Stimulated activated CD4-positive, alpha-beta T cell treated with anti-CD3 and anti-CD28 coated beads, Interleukin-4, amount 100 ng/mL, for 48 hours (primary cell): ENCODE measurements at regions not wholly inside any gene's neighbourhood (a gene's known extent, or its start where the extent isn't known, plus 50 kb on each side); places are given as distances from the start of the nearest gene placed in this dataset.
"Not testable (repeated sequence)": the region's sequence is repeated elsewhere in the genome, so short reads cannot be mapped to it uniquely, and the experiment has no call there.

Experiments
- DNase-seq, 2 donors: peaks; one replicate each; pipeline ENCODE4 v3.0.0-alpha.2; 2020; ENCODE audit warnings: low read depth in 2 of 2

- not testable (repeated sequence) for DNase-seq
Measured at GRCh38 chr1:83474946-83475345, 524.0 kb downstream of the TTLL7 start.

GRCh38 chr1:83473986-83474385 lies 524.9 kb downstream of the TTLL7 start:
- not testable (repeated sequence) for DNase-seq

- DNase-seq: not testable (repeated sequence)
Measured at GRCh38 chr1:83472066-83472465, 526.9 kb downstream of the TTLL7 start.

- DNase-seq: not testable (repeated sequence)
Measured at GRCh38 chr1:83471272-83471671, 527.7 kb downstream of the TTLL7 start.

GRCh38 chr1:83468336-83468735 lies 530.6 kb downstream of the TTLL7 start:
- not testable (repeated sequence) for DNase-seq

GRCh38 chr1:83457735-83458248 lies 541.1 kb downstream of the TTLL7 start:
- DNase-seq: not testable (repeated sequence)

GRCh38 chr1:83457281-83457680 lies 541.7 kb downstream of the TTLL7 start:
- DNase-seq: not testable (repeated sequence)

- not testable (repeated sequence) for DNase-seq
Measured at GRCh38 chr1:83455753-83456152, 543.2 kb downstream of the TTLL7 start.

GRCh38 chr1:83445873-83446272 lies 553.1 kb downstream of the TTLL7 start:
- DNase-seq: not testable (repeated sequence)

GRCh38 chr1:83442412-83442811 lies 556.5 kb downstream of the TTLL7 start:
- DNase-seq: not testable (repeated sequence)

- not testable (repeated sequence) for DNase-seq
Measured at GRCh38 chr1:83440586-83440985, 558.3 kb downstream of the TTLL7 start.

GRCh38 chr1:83440021-83440420 lies 558.9 kb downstream of the TTLL7 start:
- not testable (repeated sequence) for DNase-seq

GRCh38 chr1:83438316-83438715 lies 560.6 kb downstream of the TTLL7 start:
- not testable (repeated sequence) for DNase-seq

- not testable (repeated sequence) for DNase-seq
Measured at GRCh38 chr1:83435336-83435735, 563.6 kb downstream of the TTLL7 start.

- not testable (repeated sequence) for DNase-seq
Measured at GRCh38 chr1:83427566-83427965, 571.4 kb downstream of the TTLL7 start.

GRCh38 chr1:83423382-83423781 lies 575.5 kb downstream of the TTLL7 start:
- not testable (repeated sequence) for DNase-seq

GRCh38 chr1:83418558-83418957 lies 580.4 kb downstream of the TTLL7 start:
- no peak for DNase-seq

- not testable (repeated sequence) for DNase-seq
Measured at GRCh38 chr1:83413839-83414107, 585.2 kb downstream of the TTLL7 start.

GRCh38 chr1:83410746-83411413 lies 588.1 kb downstream of the TTLL7 start:
- not testable (repeated sequence) for DNase-seq

GRCh38 chr1:83406693-83407371 lies 592.1 kb downstream of the TTLL7 start:
- not testable (repeated sequence) for DNase-seq

- not testable (repeated sequence) for DNase-seq
Measured at GRCh38 chr1:83405789-83406188, 593.1 kb downstream of the TTLL7 start.

- not testable (repeated sequence) for DNase-seq
Measured at GRCh38 chr1:83403500-83403899, 595.4 kb downstream of the TTLL7 start.

- not testable (repeated sequence) for DNase-seq
Measured at GRCh38 chr1:83401146-83401545, 597.8 kb downstream of the TTLL7 start.
